Pancreas (tissue), 10 donors: ENCODE measurements at regions not wholly inside any gene's neighbourhood (a gene's known extent, or its start where the extent isn't known, plus 50 kb on each side); places are given as distances from the start of the nearest gene placed in this dataset.
A peak's percentile ranks its signal among the peaks of the same experiment; 100 is the strongest.

Experiments
- ATAC-seq, 4 donors: fragments of 200-7000 bp; cut with Tn5 transposase; one replicate each; pipeline versions ENCODE4 v1.8.0 to v1.9.1; 2020; ENCODE audit warnings: mild to moderate bottlenecking in 4 of 4, moderate library complexity in 4 of 4
- DNase-seq, 6 donors: peaks; one replicate each; pipeline ENCODE4 v3.0.0-alpha.2; 2020
- FAIRE-seq: peaks from 2 replicates; lab custom pipeline; 2012; peaks lifted over from hg19 to GRCh38; lab: Jason Lieb, UNC
- H3K27ac ChIP-seq, 4 donors: fragments of 200-600 bp; sonication (generic); 1 replicate in 3 of 4; 2 replicates in 1 of 4; pipeline versions ENCODE4 v1.5.0 to v1.8.0; 2020
- H3K27me3 ChIP-seq, 4 donors: fragments of 200-600 bp; one replicate each; pipeline ENCODE4 v1.8.0; 2021
- H3K36me3 ChIP-seq, 3 donors: fragments of 200-600 bp; sonication (generic) in 1 of 3; one replicate each; pipeline versions ENCODE4 v1.5.0 to v1.8.0; 2020 to 2021
- H3K4me1 ChIP-seq, 3 donors: fragments of 200-600 bp; one replicate each; pipeline ENCODE4 v1.8.0; 2021
- H3K4me3 ChIP-seq, 4 donors: fragments of 200-600 bp; sonication (generic) in 2 of 4; one replicate each; pipeline versions ENCODE4 v1.5.0 to v1.8.0; 2020 to 2021
- H3K9me3 ChIP-seq, 4 donors: fragments of 200-600 bp; one replicate each; pipeline ENCODE4 v1.8.0; 2021
- CTCF ChIP-seq, 4 donors: fragments of 200-600 bp; sonication (generic) in 3 of 4; IDR thresholded peaks; one replicate each; pipeline versions ENCODE4 v1.5.0 to v1.8.0; 2021; ENCODE audit warnings: antibody characterized with exemption in 4 of 4
- WGBS, 2 donors: extraction: QIAGEN DNeasy Blood & Tissue Kit; methylation state at CpG; one replicate each; pipeline ENCODE4 v1.1.7; 2013; 5-methylcytosine and 5-hydroxymethylcytosine counted together
- intact Hi-C, 3 donors: fragments of 100-400 bp; cut with DNase I; formaldehyde crosslinking; loops; one replicate each; pipeline versions ENCODE4 v1.11.1 to v1.14.2; 2022
- donor health status: healthy with polysubstance abuse.
- donor health status: DM: no; HTN: no; CAD: no; lungs with moderate emphysema.
- donor health status: DM: no; HTN: no; CAD: no.
- donor health status: control.
- donor health status: control.
- donor health status: Bipolar disorder and iron deficiency.
- donor health status: DM: yes; HTN: yes; CAD: no.
- donor health status: DM: no; HTN: no; CAD: no.
- donor health status: DM: no; HTN: no; CAD: no.
- donor health status: DM: yes; HTN: yes; CAD: no.

- intact Hi-C loops = no loop called here
- Histone ChIP-seq H3K9me3 (no peaks in the 10 kb centered on the region), H3K4me1 (no peaks in the 10 kb centered on the region), H3K4me3 (no peak overlapping the region), H3K36me3 (no peaks in the 10 kb centered on the region), H3K27ac (no peak overlapping the region), H3K27me3 (no peaks in the 10 kb centered on the region)
- 58 to 70% methylated on average over 2 of the region's 2 CpGs for WGBS, 2 donors
- no peak for TF ChIP-seq CTCF (IDR thresholded peaks at IDR 0.05)
- DNase-seq (no peak), FAIRE-seq (no peak), ATAC-seq (no peak)
Measured at GRCh38 chr7:12056977-12057376, 154.1 kb upstream of the TMEM106B start.

- peak in 1 of 4 donors; percentile 30 for ATAC-seq
- no peak for TF ChIP-seq CTCF (IDR thresholded peaks at IDR 0.05)
- no peak overlapping the region for H3K27ac ChIP-seq
- H3K36me3 ChIP-seq = no peaks in the 10 kb centered on the region
- intact Hi-C loops = no loop called here
- H3K9me3 ChIP-seq = no peaks in the 10 kb centered on the region
- FAIRE-seq = no peak
- H3K4me1 ChIP-seq = no peaks in the 10 kb centered on the region
- no peaks in the 10 kb centered on the region for H3K27me3 ChIP-seq
- no peak for DNase-seq
- H3K4me3 ChIP-seq = no peak overlapping the region
Measured at GRCh38 chr7:12062062-12062461, 149.0 kb upstream of the TMEM106B start.

GRCh38 chr7:12064586-12065127, 146.4 kb upstream of the TMEM106B start:
- no peak for TF ChIP-seq CTCF (IDR thresholded peaks at IDR 0.05)
- H3K27ac ChIP-seq = no peak overlapping the region
- no peak for ATAC-seq

GRCh38 chr7:12066004-12066403, 145.1 kb upstream of the TMEM106B start:
- DNase-seq (no peak), ATAC-seq (peak in 2 of 4 donors; percentile 11 to 17), FAIRE-seq (no peak)
- Histone ChIP-seq H3K36me3 (no peaks in the 10 kb centered on the region), H3K27ac (no peak overlapping the region), H3K27me3 (no peaks in the 10 kb centered on the region), H3K4me1 (no peaks in the 10 kb centered on the region), H3K4me3 (no peak overlapping the region), H3K9me3 (no peaks in the 10 kb centered on the region)
- no peak for TF ChIP-seq CTCF (IDR thresholded peaks at IDR 0.05)
- intact Hi-C loops = loop anchor here in 2 of 3 donors (5.0 kb wide), 1 partner anchor 256 kb away; no protein-coding TSS in a partner anchor
- WGBS, 2 donors = 78 to 88% methylated on average over 4 of the region's 4 CpGs

More at GRCh38 chr7:12064586-12065127, 146.4 kb upstream of the TMEM106B start:
- no peaks in the 10 kb centered on the region for H3K9me3 ChIP-seq
- no peaks in the 10 kb centered on the region for H3K36me3 ChIP-seq
- no peak overlapping the region for H3K4me3 ChIP-seq
- no peaks in the 10 kb centered on the region for H3K27me3 ChIP-seq
- FAIRE-seq (no peak), DNase-seq (no peak)
- H3K4me1 ChIP-seq = no peaks in the 10 kb centered on the region
- WGBS, 2 donors = 28 to 45% methylated on average over 1 of the region's 1 CpG
- intact Hi-C loops = loop anchor here in 2 of 3 donors (5.0 kb wide), 1 partner anchor 258 kb away; no protein-coding TSS in a partner anchor

- Histone ChIP-seq H3K9me3 (no peaks in the 10 kb centered on the region), H3K27ac (no peak overlapping the region), H3K4me1 (no peaks in the 10 kb centered on the region), H3K36me3 (no peaks in the 10 kb centered on the region), H3K27me3 (no peaks in the 10 kb centered on the region), H3K4me3 (no peak overlapping the region)
- no peak for TF ChIP-seq CTCF (IDR thresholded peaks at IDR 0.05)
- 54 to 55% methylated on average over 2 of the region's 2 CpGs for WGBS, 2 donors
- ATAC-seq = peak in 3 of 4 donors; percentile 48 to 75 (median 73)
- DNase-seq = no peak
- intact Hi-C loops = loop anchor here in 2 of 3 donors (5.0 kb wide), 1 partner anchor 256 kb away; no protein-coding TSS in a partner anchor
- FAIRE-seq = no peak
Measured at GRCh38 chr7:12066521-12066920, 144.6 kb upstream of the TMEM106B start.
